SHP77 (cell line): ENCODE measurements at regions not wholly inside any gene's neighbourhood (a gene's known extent, or its start where the extent isn't known, plus 50 kb on each side); places are given as distances from the start of the nearest gene placed in this dataset.
A peak's percentile ranks its signal among the peaks of the same experiment; 100 is the strongest.
"Not testable (repeated sequence)": the region's sequence is repeated elsewhere in the genome, so short reads cannot be mapped to it uniquely, and the experiment has no call there.

Source experiments
- DNase-seq, 2 experiments: peaks; one replicate each; lab custom pipeline; 2025; lab: John Stamatoyannopoulos, UW

GRCh38 chr6:27773542-27774263, 138.5 kb downstream of the OR2B2 start:
- not testable (repeated sequence) for DNase-seq

DNA sequence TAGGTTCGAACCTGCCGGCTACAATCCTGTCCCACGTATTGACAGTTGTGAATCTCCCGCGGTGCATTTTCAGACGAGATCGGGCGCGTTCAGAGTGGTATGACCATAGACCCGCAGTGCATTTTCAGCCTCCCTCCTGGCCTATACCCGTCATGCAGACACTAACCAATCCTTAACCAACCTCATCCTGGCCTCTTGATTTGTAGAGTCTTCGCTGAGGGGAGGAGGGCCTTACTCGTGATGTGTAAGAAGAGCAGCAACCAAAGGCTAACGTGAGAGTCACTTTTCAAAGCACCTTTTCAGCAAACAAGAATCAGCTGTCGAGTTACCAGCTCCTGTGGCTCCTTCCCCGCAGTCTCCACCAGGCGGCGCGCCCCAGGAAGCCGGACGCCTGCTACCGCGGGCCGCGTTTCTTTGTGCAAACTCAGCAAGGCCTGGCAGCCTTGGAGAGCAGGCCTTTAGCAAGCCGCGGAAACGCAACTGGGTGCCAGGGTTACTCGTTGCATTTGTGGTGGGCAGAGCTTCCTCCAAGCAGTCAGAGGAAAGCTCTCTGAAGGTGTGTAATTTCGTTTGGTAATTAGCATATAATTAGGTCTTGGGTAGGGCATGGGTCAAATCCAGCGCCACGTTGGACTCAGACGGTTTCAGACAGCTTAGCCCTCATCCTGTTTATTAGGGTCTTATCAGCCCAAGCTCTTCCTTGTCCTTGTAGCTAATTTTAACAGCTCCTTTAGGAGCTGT, 139.8 kb downstream of the OR2B2 start:
- DNase-seq: peak; percentile 71 to 80

DNA sequence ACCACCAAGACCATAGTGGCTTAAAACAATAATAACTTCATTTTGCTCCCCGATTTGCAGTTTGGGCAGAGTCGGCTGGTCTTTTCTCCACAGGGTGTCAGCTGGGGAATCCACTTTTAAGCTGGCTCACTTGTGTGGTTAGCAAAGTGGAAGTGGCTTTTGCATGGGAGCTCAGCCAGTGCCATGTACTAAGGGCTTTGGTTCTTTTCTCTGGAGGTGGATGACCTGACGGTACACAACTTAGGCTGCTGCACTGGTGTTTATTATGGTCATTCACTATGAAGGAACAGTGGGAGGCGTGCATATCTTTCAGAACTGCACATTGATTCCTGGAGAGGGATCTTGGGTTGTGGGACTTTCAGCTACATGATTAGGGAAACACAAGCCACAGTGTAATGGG, 141.0 kb downstream of the OR2B2 start:
- no peak for DNase-seq

- DNase-seq: no peak
Measured at GRCh38 chr6:27770724-27771123, 141.5 kb downstream of the OR2B2 start.

DNA sequence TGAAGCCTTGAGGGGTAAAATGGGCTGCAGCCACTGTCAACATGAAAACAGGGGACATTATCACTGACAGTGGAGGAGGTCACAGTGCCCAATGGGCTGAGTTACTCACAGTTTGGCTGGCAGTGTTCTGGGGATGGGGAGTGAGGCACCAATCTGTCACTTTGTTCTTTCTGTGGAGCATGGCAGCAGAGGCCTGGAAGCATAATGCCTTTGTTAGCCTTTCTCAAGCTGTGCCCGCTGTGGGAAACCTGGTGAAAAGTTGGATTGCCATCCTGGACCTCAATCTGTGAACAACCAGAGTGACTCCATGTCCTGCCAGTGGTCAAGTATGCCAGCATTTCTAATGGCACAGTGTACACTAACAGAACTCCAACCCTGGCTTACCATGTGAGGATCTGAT, 143.6 kb downstream of the OR2B2 start:
- DNase-seq: no peak

DNA sequence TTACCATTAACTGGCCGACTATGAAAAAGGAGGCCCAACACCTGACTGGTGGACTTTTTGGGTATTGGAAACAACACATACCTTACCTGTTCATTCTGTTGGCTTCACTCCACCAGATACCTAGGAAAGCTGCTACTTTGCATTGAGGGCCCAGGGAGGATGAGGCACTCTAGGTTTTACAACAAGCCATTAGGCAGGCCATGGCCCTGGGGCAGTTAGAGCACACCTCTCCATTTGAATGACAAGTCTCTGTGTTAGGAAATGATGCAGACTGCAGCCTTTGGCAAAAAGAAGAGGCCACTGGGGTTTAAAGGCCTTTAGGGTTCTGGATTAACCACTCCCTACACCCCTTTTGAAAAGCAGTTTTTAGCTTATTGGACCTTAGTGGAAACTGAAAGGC, 144.3 kb downstream of the OR2B2 start:
- DNase-seq: no peak

DNA sequence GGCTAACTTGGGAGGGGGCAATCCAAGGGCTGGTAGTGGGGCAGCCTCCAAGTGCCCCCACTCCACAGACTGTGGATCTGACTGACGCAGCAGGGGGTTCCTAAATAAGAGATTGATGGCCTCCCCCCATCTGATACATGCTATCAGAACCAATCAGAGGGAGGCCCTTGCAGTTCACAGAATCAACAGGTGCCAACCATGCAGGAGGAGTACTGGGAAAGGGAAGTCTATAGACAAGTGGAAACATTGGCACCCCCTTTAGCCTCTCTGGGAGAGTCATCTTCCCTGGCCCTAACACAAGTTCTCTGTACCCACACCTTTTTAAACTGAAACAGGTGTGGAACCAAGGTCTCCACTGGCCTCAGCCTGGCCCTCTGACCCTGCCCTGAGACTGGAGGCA, 145.8 kb downstream of the OR2B2 start:
- no peak for DNase-seq

- DNase-seq: no peak
Measured at GRCh38 chr6:27765028-27765590, 147.1 kb downstream of the OR2B2 start.

DNA sequence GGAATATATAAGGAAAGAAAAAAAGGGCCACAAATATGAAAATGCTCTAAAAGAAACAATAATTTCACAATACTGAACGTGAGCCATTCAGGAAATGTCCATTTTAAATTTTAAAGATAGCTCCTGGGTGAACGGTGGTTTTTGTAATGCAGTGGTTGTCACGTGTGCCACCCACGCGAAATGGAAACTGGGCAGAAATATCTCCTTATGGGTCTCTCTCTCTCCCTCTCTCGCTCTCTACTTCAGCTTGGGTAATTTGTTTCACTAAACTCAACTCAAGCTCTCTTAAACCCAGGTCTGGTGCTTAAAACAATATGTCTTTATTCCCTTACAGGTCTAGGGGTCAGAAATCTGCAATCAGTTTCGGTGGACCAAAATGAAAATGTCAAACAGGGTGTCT, 150.8 kb downstream of the OR2B2 start:
- DNase-seq: no peak

DNA sequence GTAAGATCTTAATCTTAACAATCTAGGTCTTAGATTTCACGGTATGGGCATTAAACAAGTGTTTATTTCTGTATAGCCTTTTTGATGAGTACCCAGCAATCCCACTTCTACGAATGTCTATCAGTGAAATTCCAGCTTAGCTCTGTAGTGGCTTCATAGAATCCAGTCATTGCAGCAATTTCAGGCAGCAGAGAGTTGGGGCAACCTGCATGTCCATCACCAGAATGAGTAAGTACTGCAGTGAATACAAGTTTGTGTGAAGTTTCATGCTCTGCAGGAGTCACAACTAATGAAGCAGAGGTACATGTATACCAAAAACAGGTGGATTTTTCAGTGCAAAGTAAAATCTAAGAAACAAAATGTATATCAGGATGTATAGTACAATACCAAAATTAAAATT, 151.7 kb downstream of the OR2B2 start:
- no peak for DNase-seq

DNA sequence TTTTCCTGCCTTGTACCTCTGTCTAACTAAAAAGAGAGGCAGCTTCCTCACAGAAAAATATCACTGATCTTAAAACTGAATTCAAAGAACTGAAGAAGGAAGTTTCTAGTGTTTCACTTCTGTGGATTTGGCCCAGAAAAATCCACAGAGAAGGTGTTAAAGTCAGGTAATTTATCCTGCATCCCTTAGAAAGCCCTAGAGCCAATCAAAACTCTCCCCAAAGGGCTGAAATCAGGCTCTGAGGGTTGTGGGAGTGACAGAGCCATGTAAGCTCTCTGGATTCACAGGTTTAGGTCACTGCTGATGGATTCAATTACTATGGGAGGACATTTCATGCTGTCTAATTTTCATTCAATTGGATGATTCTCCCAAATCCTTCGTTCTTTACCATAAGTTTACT, 152.3 kb downstream of the OR2B2 start:
- DNase-seq: no peak

- DNase-seq: no peak
Measured at GRCh38 chr6:27758491-27758890, 153.7 kb downstream of the OR2B2 start.

GRCh38 chr6:27757307-27757706, 154.9 kb downstream of the OR2B2 start:
- DNase-seq: no peak

DNA sequence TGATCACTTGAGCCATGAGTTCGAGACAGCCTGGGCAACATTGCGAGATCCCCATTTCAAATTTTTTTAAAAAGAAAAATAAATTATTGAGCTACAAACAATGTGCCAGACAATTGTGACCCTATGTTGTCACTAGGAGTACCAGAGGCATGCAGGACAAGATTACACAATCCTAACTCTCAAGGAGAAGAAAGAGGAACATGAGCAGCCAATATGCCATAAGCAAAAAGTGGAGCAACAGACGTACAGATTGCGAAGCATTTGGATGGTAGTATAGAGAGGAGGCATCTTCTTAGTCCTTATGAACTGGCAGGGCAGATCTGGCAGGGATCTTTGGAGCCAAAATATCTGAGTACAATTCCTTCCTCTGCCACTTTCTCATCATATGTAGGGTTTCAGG, 156.4 kb downstream of the OR2B2 start:
- DNase-seq: no peak

GRCh38 chr6:27754408-27754782, 157.8 kb downstream of the OR2B2 start:
- DNase-seq: no peak

DNA sequence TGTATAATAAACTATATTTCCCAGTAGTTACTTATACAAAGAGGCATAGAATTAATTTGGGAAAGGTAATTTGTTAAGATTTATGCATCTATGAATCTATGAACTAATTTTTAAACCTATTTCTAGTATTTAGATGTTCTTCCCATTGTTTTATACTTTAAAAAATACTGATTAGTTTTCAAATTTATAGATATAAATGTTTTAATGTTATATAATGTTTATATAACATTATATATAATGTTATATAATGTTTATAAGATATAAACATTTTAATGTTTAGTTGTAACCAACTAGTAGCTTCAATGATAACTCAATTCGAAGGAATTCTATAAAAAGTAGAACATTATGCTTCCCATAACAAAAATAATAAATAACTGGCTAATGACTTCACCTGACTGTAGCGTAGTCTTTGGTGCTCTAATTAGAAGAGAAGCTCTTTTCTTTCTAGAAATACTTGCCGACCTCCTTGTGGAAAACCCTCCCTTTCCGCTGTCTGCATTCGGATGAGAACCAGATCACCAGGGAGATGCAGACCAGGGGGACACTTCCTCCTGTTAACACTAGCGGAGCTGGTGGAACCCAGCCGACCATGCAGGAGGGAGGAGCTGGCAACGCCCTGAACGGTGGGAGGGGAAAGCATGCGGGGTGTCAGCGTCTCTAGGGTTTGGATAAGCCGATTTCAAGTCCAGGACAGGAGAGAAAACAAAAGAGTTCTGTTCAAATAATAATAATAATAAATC, 158.4 kb downstream of the OR2B2 start:
- DNase-seq: peak; percentile 84 to 91

DNA sequence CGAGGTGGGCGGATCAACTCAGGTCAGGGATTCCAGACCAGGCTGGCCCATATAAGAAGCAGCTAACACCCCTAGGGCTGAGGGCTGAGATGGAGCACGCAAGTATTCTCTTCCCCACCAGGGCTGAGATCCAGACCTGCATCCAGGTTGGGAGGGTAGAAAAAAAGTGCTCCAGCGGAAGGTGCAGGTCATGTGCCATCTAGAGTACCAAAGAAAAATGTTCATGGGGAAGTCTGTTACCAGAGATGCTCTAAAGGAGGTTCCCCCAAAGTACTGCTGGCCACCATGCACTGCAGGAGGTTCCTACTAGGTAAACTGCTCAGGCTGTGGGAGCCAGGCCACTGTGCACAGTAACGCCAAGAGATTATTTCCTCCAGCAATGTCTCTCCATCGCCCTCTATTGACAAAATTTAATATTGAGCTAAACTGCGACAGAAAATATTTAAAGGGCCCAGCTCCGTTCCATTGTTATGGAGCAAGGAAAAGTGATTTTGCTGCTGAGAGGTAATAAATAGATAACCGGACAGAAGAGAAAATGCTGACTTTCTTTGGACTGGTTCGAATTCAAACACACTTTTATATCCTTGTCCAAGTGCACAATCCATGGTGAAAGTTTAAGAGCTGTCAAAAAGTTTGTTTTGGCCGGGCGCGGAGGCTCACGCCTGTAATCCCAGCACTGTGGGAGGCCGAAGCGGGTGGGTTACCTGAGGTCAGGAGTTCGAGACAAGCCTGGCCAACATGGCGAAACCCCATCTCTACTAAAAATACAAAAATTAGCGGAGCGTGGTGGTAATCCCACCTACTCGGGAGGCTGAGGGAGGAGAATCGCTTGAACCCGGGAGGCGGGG, 159.9 kb downstream of the OR2B2 start:
- peak; percentile 73 to 75 for DNase-seq

DNA sequence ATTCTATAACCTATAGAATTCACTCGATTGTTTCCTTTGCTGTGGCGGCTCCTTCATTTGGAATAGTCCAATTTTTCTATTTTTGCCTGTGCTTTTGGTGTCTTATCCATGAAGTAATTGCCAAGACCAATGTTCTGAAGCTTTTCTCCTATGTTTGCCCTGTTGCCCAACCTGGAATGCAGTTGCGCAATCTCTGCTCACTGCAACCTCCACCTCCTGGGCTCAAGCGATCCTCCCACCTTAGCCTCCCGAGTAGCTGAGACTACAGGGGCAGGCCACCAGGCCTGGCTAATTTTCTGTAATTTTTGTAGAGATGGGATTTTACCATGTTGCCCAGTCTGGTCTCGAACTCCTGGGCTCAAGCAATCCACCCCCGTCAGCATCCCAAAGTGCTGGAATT, 163.5 kb downstream of the OR2B2 start:
- DNase-seq: no peak

GRCh38 chr6:27747637-27748036, 164.6 kb downstream of the OR2B2 start:
- no peak for DNase-seq

GRCh38 chr6:27746860-27747259, 165.3 kb downstream of the OR2B2 start:
- not testable (repeated sequence) for DNase-seq

DNA sequence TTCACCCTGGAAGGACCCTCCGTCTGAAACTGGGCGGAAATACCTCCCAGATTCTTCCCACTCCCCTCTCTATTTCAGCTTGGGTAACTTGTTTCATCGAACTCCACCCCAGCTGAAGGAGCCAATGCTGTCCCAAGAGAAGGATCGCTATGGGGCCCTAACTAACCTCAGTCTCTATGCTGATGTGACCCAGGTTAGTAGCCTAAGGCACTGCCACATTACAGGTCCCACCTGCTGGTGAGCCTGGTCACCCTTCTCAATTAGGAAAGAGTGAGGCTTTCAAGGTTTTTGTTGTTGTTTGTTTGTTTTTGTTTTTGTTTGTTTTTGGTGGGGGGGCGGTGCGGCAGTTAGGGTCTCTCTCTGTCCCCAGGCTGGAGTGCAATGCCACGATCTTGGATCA, 168.4 kb downstream of the OR2B2 start:
- DNase-seq: no peak
